ENCODE measurements at regions not wholly inside any gene's neighbourhood (a gene's known extent, or its start where the extent isn't known, plus 50 kb on each side); places are given as distances from the start of the nearest gene placed in this dataset.

- no peak overlapping the region for H3K27ac ChIP-seq (ENCODE audit: insufficient read depth, low read length, poor library complexity, severe bottlenecking)
- H3K4me1 ChIP-seq (ENCODE audit: control insufficient read depth, insufficient read depth, low read length, poor library complexity, severe bottlenecking) = no peaks in the 10 kb centered on the region
- H3K4me3 ChIP-seq (ENCODE audit: insufficient read depth, low read depth, low read length, poor library complexity, severe bottlenecking) = no peak overlapping the region
- H3K36me3 ChIP-seq (ENCODE audit: control insufficient read depth, insufficient read depth, low read length) = no peaks in the 10 kb centered on the region
- H3K27me3 ChIP-seq (replicated peaks; ENCODE audit: control insufficient read depth, insufficient read depth, low read length, poor library complexity, severe bottlenecking) = no peaks in the 10 kb centered on the region
- H3K9me3 ChIP-seq (ENCODE audit: control insufficient read depth, low read length) = no peaks in the 10 kb centered on the region
- DNase-seq = no peak
Measured at GRCh38 chr16:65224994-65225393, 103.1 kb upstream of the CDH11 start.

GRCh38 chr16:65224471-65224870 is 102.6 kb upstream of the CDH11 start:
- Histone ChIP-seq H3K27ac (ENCODE audit: insufficient read depth, low read length, poor library complexity, severe bottlenecking) (no peak overlapping the region), H3K27me3 (replicated peaks; ENCODE audit: control insufficient read depth, insufficient read depth, low read length, poor library complexity, severe bottlenecking) (no peaks in the 10 kb centered on the region), H3K4me3 (ENCODE audit: insufficient read depth, low read depth, low read length, poor library complexity, severe bottlenecking) (no peak overlapping the region), H3K36me3 (ENCODE audit: control insufficient read depth, insufficient read depth, low read length) (no peaks in the 10 kb centered on the region), H3K9me3 (ENCODE audit: control insufficient read depth, low read length) (no peaks in the 10 kb centered on the region), H3K4me1 (ENCODE audit: control insufficient read depth, insufficient read depth, low read length, poor library complexity, severe bottlenecking) (no peaks in the 10 kb centered on the region)
- no peak for DNase-seq

GRCh38 chr16:65223335-65223734 is 101.5 kb upstream of the CDH11 start:
- Histone ChIP-seq H3K36me3 (ENCODE audit: control insufficient read depth, insufficient read depth, low read length) (no peaks in the 10 kb centered on the region), H3K27me3 (replicated peaks; ENCODE audit: control insufficient read depth, insufficient read depth, low read length, poor library complexity, severe bottlenecking) (no peaks in the 10 kb centered on the region), H3K4me3 (ENCODE audit: insufficient read depth, low read depth, low read length, poor library complexity, severe bottlenecking) (no peak overlapping the region), H3K27ac (ENCODE audit: insufficient read depth, low read length, poor library complexity, severe bottlenecking) (no peak overlapping the region), H3K4me1 (ENCODE audit: control insufficient read depth, insufficient read depth, low read length, poor library complexity, severe bottlenecking) (no peaks in the 10 kb centered on the region), H3K9me3 (ENCODE audit: control insufficient read depth, low read length) (no peaks in the 10 kb centered on the region)
- DNase-seq = no peak

GRCh38 chr16:65222536-65222935 is 100.7 kb upstream of the CDH11 start:
- Histone ChIP-seq H3K4me3 (ENCODE audit: insufficient read depth, low read depth, low read length, poor library complexity, severe bottlenecking) (no peak overlapping the region), H3K9me3 (ENCODE audit: control insufficient read depth, low read length) (no peaks in the 10 kb centered on the region), H3K27me3 (replicated peaks; ENCODE audit: control insufficient read depth, insufficient read depth, low read length, poor library complexity, severe bottlenecking) (no peaks in the 10 kb centered on the region), H3K27ac (ENCODE audit: insufficient read depth, low read length, poor library complexity, severe bottlenecking) (no peak overlapping the region), H3K36me3 (ENCODE audit: control insufficient read depth, insufficient read depth, low read length) (no peaks in the 10 kb centered on the region), H3K4me1 (ENCODE audit: control insufficient read depth, insufficient read depth, low read length, poor library complexity, severe bottlenecking) (no peaks in the 10 kb centered on the region)
- DNase-seq = no peak

- no peak for DNase-seq
Measured at GRCh38 chr16:65222049-65222448, 100.2 kb upstream of the CDH11 start.

GRCh38 chr16:65219786-65220185 is 97.9 kb upstream of the CDH11 start:
- no peaks in the 10 kb centered on the region for H3K36me3 ChIP-seq (ENCODE audit: control insufficient read depth, insufficient read depth, low read length)
- no peak overlapping the region for H3K4me3 ChIP-seq (ENCODE audit: insufficient read depth, low read depth, low read length, poor library complexity, severe bottlenecking)
- H3K4me1 ChIP-seq (ENCODE audit: control insufficient read depth, insufficient read depth, low read length, poor library complexity, severe bottlenecking) = no peaks in the 10 kb centered on the region
- no peaks in the 10 kb centered on the region for H3K9me3 ChIP-seq (ENCODE audit: control insufficient read depth, low read length)
- no peak overlapping the region for H3K27ac ChIP-seq (ENCODE audit: insufficient read depth, low read length, poor library complexity, severe bottlenecking)
- H3K27me3 ChIP-seq (replicated peaks; ENCODE audit: control insufficient read depth, insufficient read depth, low read length, poor library complexity, severe bottlenecking) = no peaks in the 10 kb centered on the region
- no peak for DNase-seq

More at GRCh38 chr16:65222049-65222448, 100.2 kb upstream of the CDH11 start:
- Histone ChIP-seq H3K4me1 (ENCODE audit: control insufficient read depth, insufficient read depth, low read length, poor library complexity, severe bottlenecking) (no peaks in the 10 kb centered on the region), H3K36me3 (ENCODE audit: control insufficient read depth, insufficient read depth, low read length) (no peaks in the 10 kb centered on the region), H3K9me3 (ENCODE audit: control insufficient read depth, low read length) (no peaks in the 10 kb centered on the region), H3K27ac (ENCODE audit: insufficient read depth, low read length, poor library complexity, severe bottlenecking) (no peak overlapping the region), H3K27me3 (replicated peaks; ENCODE audit: control insufficient read depth, insufficient read depth, low read length, poor library complexity, severe bottlenecking) (no peaks in the 10 kb centered on the region), H3K4me3 (ENCODE audit: insufficient read depth, low read depth, low read length, poor library complexity, severe bottlenecking) (no peak overlapping the region)

- H3K9me3 ChIP-seq (ENCODE audit: control insufficient read depth, low read length) = no peaks in the 10 kb centered on the region
- H3K27me3 ChIP-seq (replicated peaks; ENCODE audit: control insufficient read depth, insufficient read depth, low read length, poor library complexity, severe bottlenecking) = no peaks in the 10 kb centered on the region
- no peak for DNase-seq
- no peak overlapping the region for H3K4me3 ChIP-seq (ENCODE audit: insufficient read depth, low read depth, low read length, poor library complexity, severe bottlenecking)
- H3K27ac ChIP-seq (ENCODE audit: insufficient read depth, low read length, poor library complexity, severe bottlenecking) = no peak overlapping the region
- no peaks in the 10 kb centered on the region for H3K36me3 ChIP-seq (ENCODE audit: control insufficient read depth, insufficient read depth, low read length)
- H3K4me1 ChIP-seq (ENCODE audit: control insufficient read depth, insufficient read depth, low read length, poor library complexity, severe bottlenecking) = no peaks in the 10 kb centered on the region
Measured at GRCh38 chr16:65218348-65218747, 96.5 kb upstream of the CDH11 start.

- H3K9me3 ChIP-seq (ENCODE audit: control insufficient read depth, low read length) = no peaks in the 10 kb centered on the region
- H3K27ac ChIP-seq (ENCODE audit: insufficient read depth, low read length, poor library complexity, severe bottlenecking) = no peak overlapping the region
- no peaks in the 10 kb centered on the region for H3K4me1 ChIP-seq (ENCODE audit: control insufficient read depth, insufficient read depth, low read length, poor library complexity, severe bottlenecking)
- DNase-seq = no peak
- H3K4me3 ChIP-seq (ENCODE audit: insufficient read depth, low read depth, low read length, poor library complexity, severe bottlenecking) = no peak overlapping the region
- no peaks in the 10 kb centered on the region for H3K36me3 ChIP-seq (ENCODE audit: control insufficient read depth, insufficient read depth, low read length)
- no peaks in the 10 kb centered on the region for H3K27me3 ChIP-seq (replicated peaks; ENCODE audit: control insufficient read depth, insufficient read depth, low read length, poor library complexity, severe bottlenecking)
Measured at GRCh38 chr16:65213866-65214595, 92.2 kb upstream of the CDH11 start.

- no peaks in the 10 kb centered on the region for H3K36me3 ChIP-seq (ENCODE audit: control insufficient read depth, insufficient read depth, low read length)
- DNase-seq = no peak
- no peaks in the 10 kb centered on the region for H3K27me3 ChIP-seq (replicated peaks; ENCODE audit: control insufficient read depth, insufficient read depth, low read length, poor library complexity, severe bottlenecking)
- no peaks in the 10 kb centered on the region for H3K4me1 ChIP-seq (ENCODE audit: control insufficient read depth, insufficient read depth, low read length, poor library complexity, severe bottlenecking)
- no peak overlapping the region for H3K27ac ChIP-seq (ENCODE audit: insufficient read depth, low read length, poor library complexity, severe bottlenecking)
- no peak overlapping the region for H3K4me3 ChIP-seq (ENCODE audit: insufficient read depth, low read depth, low read length, poor library complexity, severe bottlenecking)
- H3K9me3 ChIP-seq (ENCODE audit: control insufficient read depth, low read length) = no peaks in the 10 kb centered on the region
Measured at GRCh38 chr16:65212791-65213190, 90.9 kb upstream of the CDH11 start.

- DNase-seq = no peak
- Histone ChIP-seq H3K4me1 (ENCODE audit: control insufficient read depth, insufficient read depth, low read length, poor library complexity, severe bottlenecking) (no peaks in the 10 kb centered on the region), H3K27me3 (replicated peaks; ENCODE audit: control insufficient read depth, insufficient read depth, low read length, poor library complexity, severe bottlenecking) (no peaks in the 10 kb centered on the region), H3K9me3 (ENCODE audit: control insufficient read depth, low read length) (no peaks in the 10 kb centered on the region), H3K4me3 (ENCODE audit: insufficient read depth, low read depth, low read length, poor library complexity, severe bottlenecking) (no peak overlapping the region), H3K36me3 (ENCODE audit: control insufficient read depth, insufficient read depth, low read length) (no peaks in the 10 kb centered on the region), H3K27ac (ENCODE audit: insufficient read depth, low read length, poor library complexity, severe bottlenecking) (no peak overlapping the region)
Measured at GRCh38 chr16:65212240-65212639, 90.4 kb upstream of the CDH11 start.
